ENCODE measurements at regions not wholly inside any gene's neighbourhood (a gene's known extent, or its start where the extent isn't known, plus 50 kb on each side); places are given as distances from the start of the nearest gene placed in this dataset.
"Not testable (repeated sequence)": the region's sequence is repeated elsewhere in the genome, so short reads cannot be mapped to it uniquely, and the experiment has no call there.

GRCh38 chr5:34465301-34465700 is 190.8 kb upstream of the RAI14 start:
- TF ChIP-seq, protein P1, sequence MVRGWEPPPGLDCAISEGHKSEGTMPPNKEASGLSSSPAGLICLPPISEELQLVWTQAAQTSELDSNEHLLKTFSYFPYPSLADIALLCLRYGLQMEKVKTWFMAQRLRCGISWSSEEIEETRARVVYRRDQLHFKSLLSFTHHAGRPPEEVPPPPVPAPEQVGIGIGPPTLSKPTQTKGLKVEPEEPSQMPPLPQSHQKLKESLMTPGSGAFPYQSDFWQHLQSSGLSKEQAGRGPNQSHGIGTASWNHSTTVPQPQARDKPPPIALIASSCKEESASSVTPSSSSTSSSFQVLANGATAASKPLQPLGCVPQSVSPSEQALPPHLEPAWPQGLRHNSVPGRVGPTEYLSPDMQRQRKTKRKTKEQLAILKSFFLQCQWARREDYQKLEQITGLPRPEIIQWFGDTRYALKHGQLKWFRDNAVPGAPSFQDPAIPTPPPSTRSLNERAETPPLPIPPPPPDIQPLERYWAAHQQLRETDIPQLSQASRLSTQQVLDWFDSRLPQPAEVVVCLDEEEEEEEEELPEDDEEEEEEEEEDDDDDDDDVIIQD (CRISPR knock-in tag; IDR thresholded peaks at IDR 0.05) = not testable (repeated sequence)
- TF ChIP-seq ILK (tag; IDR thresholded peaks at IDR 0.05; ENCODE audit: borderline replicate concordance, low read depth); GABPA (tag; conservative IDR thresholded peaks at IDR 0.05; ENCODE audit: low read depth); EHMT2 (IDR thresholded peaks at IDR 0.05); SRF (CRISPR knock-in tag; IDR thresholded peaks at IDR 0.05); ZKSCAN1 (IDR thresholded peaks at IDR 0.05; ENCODE audit: low read depth, low read length): not testable (repeated sequence)
- TF ChIP-seq, protein P2, sequence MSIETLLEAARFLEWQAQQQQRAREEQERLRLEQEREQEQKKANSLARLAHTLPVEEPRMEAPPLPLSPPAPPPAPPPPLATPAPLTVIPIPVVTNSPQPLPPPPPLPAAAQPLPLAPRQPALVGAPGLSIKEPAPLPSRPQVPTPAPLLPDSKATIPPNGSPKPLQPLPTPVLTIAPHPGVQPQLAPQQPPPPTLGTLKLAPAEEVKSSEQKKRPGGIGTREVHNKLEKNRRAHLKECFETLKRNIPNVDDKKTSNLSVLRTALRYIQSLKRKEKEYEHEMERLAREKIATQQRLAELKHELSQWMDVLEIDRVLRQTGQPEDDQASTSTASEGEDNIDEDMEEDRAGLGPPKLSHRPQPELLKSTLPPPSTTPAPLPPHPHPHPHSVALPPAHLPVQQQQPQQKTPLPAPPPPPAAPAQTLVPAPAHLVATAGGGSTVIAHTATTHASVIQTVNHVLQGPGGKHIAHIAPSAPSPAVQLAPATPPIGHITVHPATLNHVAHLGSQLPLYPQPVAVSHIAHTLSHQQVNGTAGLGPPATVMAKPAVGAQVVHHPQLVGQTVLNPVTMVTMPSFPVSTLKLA (conservative IDR thresholded peaks at IDR 0.05) = not testable (repeated sequence)
- TF ChIP-seq CTCF (IDR thresholded peaks at IDR 0.05 in 2 of 3, conservative IDR thresholded peaks at IDR 0.05 in 1 of 3; ENCODE audit: insufficient read depth in 2 of 3, low read depth in 1 of 3, low read length in 3 of 3) = peak in 2 of 3 experiments; percentile 14 to 46; a peak in 4 of 6 replicates
- TF ChIP-seq, protein P3, sequence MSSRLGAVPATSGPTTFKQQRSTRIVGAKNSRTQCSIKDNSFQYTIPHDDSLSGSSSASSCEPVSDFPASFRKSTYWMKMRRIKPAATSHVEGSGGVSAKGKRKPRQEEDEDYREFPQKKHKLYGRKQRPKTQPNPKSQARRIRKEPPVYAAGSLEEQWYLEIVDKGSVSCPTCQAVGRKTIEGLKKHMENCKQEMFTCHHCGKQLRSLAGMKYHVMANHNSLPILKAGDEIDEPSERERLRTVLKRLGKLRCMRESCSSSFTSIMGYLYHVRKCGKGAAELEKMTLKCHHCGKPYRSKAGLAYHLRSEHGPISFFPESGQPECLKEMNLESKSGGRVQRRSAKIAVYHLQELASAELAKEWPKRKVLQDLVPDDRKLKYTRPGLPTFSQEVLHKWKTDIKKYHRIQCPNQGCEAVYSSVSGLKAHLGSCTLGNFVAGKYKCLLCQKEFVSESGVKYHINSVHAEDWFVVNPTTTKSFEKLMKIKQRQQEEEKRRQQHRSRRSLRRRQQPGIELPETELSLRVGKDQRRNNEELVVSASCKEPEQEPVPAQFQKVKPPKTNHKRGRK (tag; IDR thresholded peaks at IDR 0.05) = not testable (repeated sequence)

Measured in K562 (cell line).